H4 (cell line): ENCODE measurements at regions not wholly inside any gene's neighbourhood (a gene's known extent, or its start where the extent isn't known, plus 50 kb on each side); places are given as distances from the start of the nearest gene placed in this dataset.
"Not testable (repeated sequence)": the region's sequence is repeated elsewhere in the genome, so short reads cannot be mapped to it uniquely, and the experiment has no call there.

ENCODE experiments used
- DNase-seq: peaks from one replicate; pipeline ENCODE4 v3.0.0-alpha.2; 2015; ENCODE audit warnings: low spot score

DNA sequence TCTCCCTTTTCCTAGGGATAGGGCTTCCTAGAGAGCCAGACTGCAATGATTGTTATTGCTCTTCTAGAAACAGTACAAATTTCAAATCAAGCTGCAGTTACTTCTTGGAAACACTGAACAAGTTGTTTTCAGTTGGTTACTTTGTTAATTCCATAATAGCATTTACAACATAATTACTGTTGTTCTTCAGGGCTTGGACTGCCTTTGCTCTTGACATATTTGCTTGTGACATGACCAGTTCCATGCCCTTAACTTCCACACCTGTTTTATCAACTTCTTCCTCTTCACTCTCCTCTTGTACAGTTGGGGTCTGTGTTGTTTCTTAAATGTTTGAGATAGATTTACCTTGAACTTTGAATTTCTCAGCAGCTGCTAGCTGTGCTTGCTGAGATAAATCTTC lies 104.4 kb downstream of the SEC23IP start:
- DNase-seq = no peak

GRCh38 chr10:119997429-119997828 lies 104.9 kb downstream of the SEC23IP start:
- no peak for DNase-seq

GRCh38 chr10:120002785-120003184 lies 110.3 kb downstream of the SEC23IP start:
- DNase-seq = no peak

GRCh38 chr10:120005207-120006201 lies 113.0 kb downstream of the SEC23IP start:
- no peak for DNase-seq

GRCh38 chr10:120007261-120007660 lies 114.7 kb downstream of the SEC23IP start:
- no peak for DNase-seq

DNA sequence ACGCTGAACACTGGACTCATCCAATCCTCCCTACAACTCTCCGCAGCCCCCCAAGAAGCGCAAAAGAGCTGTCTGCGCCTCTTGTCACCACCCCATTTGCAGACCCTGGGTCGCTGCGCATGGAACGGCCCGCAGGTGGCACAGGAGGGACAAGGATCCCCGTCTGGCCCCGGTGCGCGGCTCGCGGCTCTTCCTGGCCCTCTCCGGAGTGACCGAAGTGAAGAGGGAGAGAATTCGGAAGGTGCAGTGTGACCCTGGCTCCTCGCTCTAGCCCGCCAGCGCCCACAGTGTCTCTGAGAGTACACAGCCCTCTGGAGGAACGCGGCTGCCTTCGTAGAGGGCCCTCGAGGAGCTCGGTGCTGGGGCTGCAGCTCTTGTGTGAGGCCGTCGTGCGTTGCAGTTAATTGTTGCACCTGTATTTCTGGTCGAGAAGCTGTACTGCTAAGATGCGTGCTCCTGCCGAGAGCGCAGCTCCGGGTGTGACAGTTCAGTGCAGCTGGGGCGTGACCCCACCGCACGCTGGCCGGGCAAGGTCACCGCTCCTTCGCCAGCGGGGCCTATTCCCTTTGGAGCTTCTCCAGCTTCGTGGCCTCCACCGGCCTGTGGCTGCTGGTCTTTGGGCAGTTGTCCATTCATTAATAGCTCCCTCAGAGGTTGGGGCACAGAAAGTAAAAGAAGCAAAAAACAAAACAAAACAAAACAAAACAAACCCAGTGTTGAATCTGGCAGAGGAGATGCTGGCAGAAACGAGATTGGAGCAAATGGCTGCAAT lies 119.0 kb downstream of the SEC23IP start:
- no peak for DNase-seq

DNA sequence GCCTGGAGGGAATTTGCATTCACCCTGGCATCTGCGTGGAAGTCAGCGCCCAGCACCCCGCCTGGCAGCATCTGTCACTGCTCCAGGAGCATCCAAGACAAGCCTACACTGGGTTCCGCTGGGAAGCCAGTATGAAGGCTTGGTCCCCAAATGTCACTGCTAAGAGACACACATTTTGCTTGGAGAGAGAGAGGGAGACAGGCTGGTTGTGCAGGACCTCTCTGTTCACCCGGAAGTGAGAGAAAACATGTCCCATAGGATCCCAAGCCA lies 119.5 kb downstream of the SEC23IP start:
- no peak for DNase-seq

GRCh38 chr10:120012566-120012965 lies 120.0 kb downstream of the SEC23IP start:
- no peak for DNase-seq

DNA sequence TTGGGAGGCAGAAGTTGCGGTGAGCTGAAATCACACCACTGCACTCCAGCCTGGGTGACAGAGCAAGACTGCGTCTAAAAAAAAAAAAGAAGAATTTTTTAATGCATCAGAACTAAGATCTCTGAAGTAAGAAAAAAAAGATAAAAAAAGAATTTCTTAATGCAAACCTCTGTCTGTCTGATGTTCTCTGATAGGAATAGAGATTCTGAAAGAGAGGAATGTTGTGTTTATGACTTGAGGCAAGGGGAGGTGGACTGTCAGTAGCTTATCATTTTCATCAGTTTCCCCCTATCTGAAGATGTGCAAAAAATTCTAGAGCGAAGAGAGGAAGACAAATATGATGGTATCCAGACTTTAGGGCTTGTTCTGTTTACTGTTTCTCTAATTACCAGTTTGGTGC lies 121.5 kb downstream of the SEC23IP start:
- no peak for DNase-seq

DNA sequence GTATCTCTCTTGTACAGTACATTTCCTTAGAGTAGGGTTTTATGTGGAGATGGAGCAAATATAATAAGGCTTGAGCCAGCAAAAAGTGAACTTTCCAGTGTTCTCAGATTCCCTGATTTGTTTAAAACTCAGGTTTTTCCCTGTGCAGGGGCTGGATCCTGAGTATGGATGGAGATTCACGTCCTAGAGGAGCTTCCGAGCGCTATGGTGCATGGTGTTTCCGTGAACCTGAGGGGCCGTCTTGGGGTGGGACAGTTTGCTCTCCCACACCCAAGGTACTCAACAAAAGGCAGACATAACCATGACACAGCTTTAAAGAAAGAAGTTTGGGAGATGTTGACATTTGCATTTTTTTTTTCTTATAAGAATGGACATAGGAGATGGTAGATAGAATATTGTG lies 122.5 kb downstream of the SEC23IP start:
- DNase-seq = no peak

- no peak for DNase-seq
Observed at GRCh38 chr10:120016906-120017305, 124.4 kb downstream of the SEC23IP start.

DNA sequence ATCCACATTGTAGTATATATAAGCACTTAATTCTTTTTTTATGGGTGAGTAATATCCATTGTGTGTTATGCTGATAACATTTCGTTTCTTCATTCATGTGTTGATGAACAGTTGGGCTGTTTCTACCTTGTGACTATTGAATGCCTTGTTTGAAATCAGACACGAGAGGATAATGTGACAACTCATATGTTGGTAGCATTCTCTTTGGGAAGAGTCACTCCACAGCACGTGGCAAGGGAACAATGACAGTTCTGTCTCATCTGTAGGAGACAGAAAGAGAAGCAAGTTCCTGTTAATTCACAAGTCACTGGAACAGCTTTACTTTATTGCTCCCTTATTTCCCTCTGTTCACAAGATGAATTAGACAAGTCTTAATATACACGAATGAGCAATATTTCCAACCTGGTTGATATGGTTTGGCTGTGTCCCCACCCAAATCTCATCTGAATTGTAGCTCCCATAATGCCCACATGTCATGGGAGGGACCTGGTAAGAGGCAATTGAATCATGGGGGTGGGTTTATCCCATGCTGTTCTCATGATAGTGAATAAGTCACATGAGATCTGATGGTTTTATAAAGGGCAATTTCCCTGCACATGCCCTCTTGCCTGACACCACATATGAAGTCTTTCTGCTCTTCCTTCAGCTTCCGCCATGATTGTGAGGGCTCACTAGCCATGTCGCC lies 125.3 kb downstream of the SEC23IP start:
- DNase-seq = no peak

- no peak for DNase-seq
Observed at GRCh38 chr10:120018695-120019094, 126.2 kb downstream of the SEC23IP start.

DNA sequence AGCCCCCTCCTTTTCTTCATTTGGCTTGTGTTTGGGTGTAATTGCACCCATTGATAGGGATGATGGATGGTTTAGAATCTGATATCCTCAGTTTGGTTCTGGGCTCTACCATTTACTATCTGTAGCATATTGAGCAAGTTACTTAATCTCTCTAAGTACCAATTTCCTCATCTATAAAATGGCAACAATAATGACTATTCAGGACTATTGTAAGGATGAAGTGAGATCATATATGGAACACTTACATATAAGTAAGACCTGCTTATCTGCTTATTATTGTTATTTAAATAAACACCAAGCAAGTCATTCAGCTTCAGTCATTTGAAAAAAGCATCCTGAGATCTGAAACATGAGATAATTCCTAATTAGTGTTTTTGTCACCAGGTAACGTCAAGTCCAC lies 127.0 kb downstream of the SEC23IP start:
- DNase-seq = no peak

DNA sequence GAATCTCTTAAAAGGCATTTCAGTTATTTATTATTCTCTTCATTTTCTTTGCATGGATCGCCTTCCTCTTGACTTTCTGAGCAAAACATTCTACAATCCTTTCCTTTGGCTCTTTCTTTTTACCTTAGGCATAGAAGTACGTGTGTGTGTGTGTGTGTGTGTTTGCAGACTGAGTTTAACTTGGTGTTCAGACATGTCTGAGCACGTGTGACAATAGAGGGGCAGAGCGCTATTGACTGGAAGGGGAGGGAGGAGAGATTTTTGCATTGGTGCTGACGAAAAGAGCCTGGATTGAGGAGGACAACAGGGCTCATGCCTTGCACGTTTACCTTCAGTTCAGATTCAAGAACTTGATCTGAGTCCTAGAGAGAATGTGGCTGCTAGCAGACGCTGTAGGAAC lies 129.8 kb downstream of the SEC23IP start:
- no peak for DNase-seq

DNA sequence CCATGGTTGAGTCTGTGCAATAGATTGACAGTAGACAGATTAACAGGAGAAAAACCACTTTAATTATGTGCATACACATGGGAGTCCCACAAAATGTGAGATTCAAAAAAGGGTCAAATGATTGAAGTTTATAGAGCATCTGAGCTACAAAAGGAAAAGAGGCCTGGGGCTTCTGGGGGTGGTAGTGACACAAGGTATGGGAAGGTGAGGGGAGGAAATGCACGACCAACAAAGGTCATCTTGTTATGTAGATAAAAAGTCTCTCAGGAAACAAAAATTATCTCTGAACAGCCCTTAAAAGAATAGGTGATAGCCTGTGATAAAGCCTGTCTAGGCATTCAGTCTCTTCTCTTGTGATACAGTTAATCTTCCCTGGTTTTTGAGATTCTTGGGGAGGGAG lies 141.7 kb downstream of the SEC23IP start:
- DNase-seq = no peak

- no peak for DNase-seq
Observed at GRCh38 chr10:120039046-120039445, 146.5 kb downstream of the SEC23IP start.

DNA sequence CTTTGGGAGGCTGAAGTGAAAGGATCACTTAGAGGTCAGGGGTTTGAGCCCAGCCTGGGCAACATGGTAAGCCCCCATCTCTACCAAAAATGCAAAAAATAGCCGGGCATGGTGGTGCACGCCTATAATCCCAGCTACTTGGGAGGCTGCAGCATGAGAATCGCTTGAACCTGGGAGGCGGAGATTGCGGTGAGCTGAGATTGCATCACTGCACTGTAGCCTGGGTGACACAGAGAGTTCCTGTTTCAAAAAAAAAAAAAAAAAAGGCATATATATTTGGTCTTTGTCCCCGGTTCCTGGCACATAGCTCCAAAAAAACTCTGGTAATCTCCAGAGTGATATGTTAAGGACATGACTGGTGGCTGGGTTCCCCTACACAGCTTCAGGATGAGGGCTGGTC lies 147.3 kb downstream of the SEC23IP start:
- DNase-seq = no peak

- no peak for DNase-seq
Observed at GRCh38 chr10:120041807-120042559, 149.5 kb downstream of the SEC23IP start.

- no peak for DNase-seq
Observed at GRCh38 chr10:120042705-120043104, 150.2 kb downstream of the SEC23IP start.

GRCh38 chr10:120047373-120047772 lies 154.8 kb downstream of the SEC23IP start:
- DNase-seq = not testable (repeated sequence)

GRCh38 chr10:120047926-120048325 lies 155.4 kb downstream of the SEC23IP start:
- DNase-seq = no peak
